MG63 (cell line): ENCODE measurements at regions not wholly inside any gene's neighbourhood (a gene's known extent, or its start where the extent isn't known, plus 50 kb on each side); places are given as distances from the start of the nearest gene placed in this dataset.
"Not testable (repeated sequence)": the region's sequence is repeated elsewhere in the genome, so short reads cannot be mapped to it uniquely, and the experiment has no call there.

Experiments
- DNase-seq: peaks from one replicate; pipeline ENCODE4 v3.0.0-alpha.2; 2020
- H3K27me3 ChIP-seq: fragments of 250-450 bp; sonication (Bioruptor Pico); 2 replicates; pipeline ENCODE4 v1.5.1; 2020; ENCODE audit warnings: mild to moderate bottlenecking, moderate library complexity
- H3K36me3 ChIP-seq: fragments of 250-450 bp; sonication (Bioruptor Pico); 2 replicates; pipeline ENCODE4 v1.5.1; 2020; ENCODE audit warnings: mild to moderate bottlenecking, moderate library complexity
- H3K4me3 ChIP-seq: fragments of 250-450 bp; sonication (Bioruptor Pico); 2 replicates; pipeline ENCODE4 v1.5.1; 2020; ENCODE audit warnings: mild to moderate bottlenecking, moderate library complexity
- H3K9me3 ChIP-seq: fragments of 250-450 bp; sonication (Bioruptor Pico); 2 replicates; pipeline ENCODE4 v1.5.1; 2020; ENCODE audit warnings: mild to moderate bottlenecking, moderate library complexity

DNA sequence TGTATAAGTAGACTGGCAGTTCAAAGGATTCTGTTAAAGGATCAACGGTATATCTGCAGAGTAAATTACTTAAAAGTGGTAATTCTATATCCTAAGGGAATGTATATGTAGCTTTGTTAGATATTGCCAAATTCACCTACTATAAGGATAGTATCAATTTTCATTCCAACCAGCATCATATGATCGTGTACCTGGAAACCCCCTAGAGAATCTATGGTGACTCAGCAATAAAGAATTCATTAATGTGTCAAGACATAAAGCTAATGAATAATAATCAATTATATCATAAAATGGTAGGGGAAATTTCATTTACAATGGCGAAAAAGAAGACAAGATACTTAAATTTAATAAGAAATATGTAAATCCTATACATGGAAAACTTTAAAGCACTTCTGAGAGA, 234.1 kb upstream of the ACTBL2 start:
- H3K9me3 ChIP-seq, result no peaks in the 10 kb centered on the region; the same call in 1 of the 2 replicates
- no peak overlapping the region for H3K4me3 ChIP-seq
- no peak for DNase-seq
- H3K36me3 ChIP-seq, result no peaks in the 10 kb centered on the region
- no peaks in the 10 kb centered on the region for H3K27me3 ChIP-seq

DNA sequence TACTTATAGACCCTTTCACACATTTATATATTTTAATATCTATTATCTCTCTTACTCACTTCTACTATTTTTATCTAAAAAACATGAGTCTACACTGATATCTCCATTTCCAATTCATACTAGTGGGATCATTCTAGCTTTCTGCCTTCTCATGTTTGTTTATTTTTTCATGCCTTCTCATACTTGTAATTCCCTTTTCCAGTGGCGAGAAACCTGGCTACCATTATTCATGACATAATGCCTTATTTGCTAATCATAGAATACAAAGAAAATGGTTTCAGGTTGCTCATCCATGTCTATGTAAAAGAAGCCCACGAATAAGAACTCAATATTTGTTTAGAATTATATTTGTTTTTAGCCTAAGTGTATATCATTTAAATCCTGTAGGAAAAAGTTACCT, 232.7 kb upstream of the ACTBL2 start:
- Histone ChIP-seq H3K4me3 (no peak overlapping the region), H3K36me3 (no peaks in the 10 kb centered on the region), H3K27me3 (no peaks in the 10 kb centered on the region), H3K9me3 (no peaks in the 10 kb centered on the region; the same call in 1 of the 2 replicates)
- no peak for DNase-seq

DNA sequence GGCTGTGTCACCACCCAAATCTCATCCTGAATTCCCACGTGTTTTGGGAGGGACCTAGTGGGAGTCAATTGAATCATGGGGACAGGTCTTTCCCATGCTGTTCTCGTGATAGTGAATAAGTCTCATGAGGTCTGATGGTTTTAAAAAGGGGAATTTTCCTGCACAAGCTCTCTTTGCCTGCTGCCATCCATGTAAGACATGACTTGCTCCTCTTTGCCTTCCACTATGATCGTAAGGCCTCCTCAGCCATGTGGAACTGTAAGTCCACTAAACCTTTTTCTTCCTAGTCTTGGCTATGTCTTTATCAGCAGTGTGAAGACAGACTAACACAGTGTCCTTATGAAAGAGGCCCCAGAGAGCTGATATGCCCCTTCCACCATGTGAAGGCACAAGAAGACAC, 230.9 kb upstream of the ACTBL2 start:
- H3K27me3 ChIP-seq, H3K36me3 ChIP-seq, DNase-seq, H3K4me3 ChIP-seq, H3K9me3 ChIP-seq: not testable (repeated sequence)

DNA sequence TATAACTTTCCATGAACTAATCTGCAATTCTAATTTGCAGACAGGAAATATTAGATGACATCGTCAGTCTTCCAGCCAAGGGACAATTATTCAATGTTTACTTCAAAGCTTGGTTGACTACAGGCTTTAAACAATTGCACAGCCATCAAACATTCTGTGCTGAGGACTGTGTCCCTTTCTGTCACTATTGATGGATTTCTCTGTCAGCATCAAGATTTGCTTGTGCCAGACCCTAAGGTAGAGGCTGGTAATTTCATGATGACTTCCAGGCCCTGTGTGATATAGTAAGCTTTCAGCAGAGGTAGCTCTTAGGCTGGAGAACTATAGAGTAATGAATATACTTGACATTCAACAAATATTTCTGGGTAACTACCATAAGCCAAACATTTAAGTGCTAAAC, 229.3 kb upstream of the ACTBL2 start:
- DNase-seq, result no peak
- Histone ChIP-seq H3K36me3 (no peaks in the 10 kb centered on the region), H3K9me3 (peaks cover 10% of the 10 kb centered on the region; the same call in 1 of the 2 replicates), H3K4me3 (no peak overlapping the region), H3K27me3 (no peaks in the 10 kb centered on the region)

DNA sequence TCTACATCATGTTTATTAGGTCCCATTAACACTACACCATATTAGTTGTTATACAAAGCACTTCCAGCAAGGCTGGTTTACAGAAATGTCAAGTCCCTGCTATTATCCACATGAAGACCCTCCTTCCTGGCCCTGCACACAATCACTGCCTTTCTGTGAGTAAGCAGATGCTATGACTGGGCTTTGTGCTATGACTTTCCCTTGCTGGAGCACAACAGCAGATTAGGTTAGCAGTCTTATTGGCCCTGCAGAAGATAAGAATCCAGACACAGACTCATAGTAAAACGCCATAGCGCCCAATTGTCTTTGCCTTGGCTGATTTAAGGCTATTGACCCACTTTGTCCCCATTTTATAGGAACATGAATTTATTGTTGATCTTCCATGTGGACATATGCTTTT, 228.9 kb upstream of the ACTBL2 start:
- no peak overlapping the region for H3K4me3 ChIP-seq
- no peaks in the 10 kb centered on the region for H3K36me3 ChIP-seq
- H3K27me3 ChIP-seq, result no peaks in the 10 kb centered on the region
- no peak for DNase-seq
- peaks cover 10% of the 10 kb centered on the region; the same call in 1 of the 2 replicates for H3K9me3 ChIP-seq

DNA sequence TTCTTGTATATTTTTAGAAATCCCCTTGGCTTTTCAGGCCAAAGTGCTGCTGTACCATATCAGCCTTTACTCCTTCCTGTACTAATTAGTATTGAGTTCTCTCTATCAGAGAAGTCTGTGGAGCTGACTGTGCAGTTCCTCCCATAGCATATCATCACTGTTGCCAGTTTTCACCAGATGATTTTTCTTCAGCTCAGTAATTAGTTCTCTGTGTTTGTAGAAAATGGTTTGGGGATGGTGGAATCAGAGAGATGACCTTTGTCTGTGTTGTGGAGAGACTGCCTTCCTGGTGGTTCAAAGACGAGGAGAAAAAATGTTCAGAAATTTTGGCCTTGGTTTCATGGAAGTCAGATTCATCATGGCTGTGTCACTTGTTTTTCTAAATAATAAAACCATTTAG, 227.5 kb upstream of the ACTBL2 start:
- Histone ChIP-seq H3K36me3 (no peaks in the 10 kb centered on the region), H3K4me3 (no peak overlapping the region), H3K27me3 (no peaks in the 10 kb centered on the region), H3K9me3 (peaks cover 10% of the 10 kb centered on the region; the same call in 1 of the 2 replicates)
- no peak for DNase-seq

DNA sequence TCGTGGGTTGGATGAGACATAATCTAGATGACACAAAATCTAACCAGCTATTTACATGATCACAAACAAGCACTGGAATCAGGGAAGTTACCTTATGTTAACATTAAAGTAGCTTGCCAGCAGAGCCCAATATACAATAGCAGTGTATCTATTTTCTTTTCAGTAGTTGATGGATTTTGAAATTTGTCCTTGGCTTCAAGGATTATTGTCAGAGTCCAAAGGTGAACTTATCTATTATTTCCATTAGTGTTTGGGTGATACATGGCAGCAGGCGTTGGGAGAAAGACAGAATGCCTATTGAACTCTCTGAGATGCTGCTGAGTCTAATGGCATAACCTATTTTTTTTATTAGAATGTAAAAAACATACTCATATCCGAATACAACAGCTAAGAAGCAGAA, 223.2 kb upstream of the ACTBL2 start:
- no peak for DNase-seq
- Histone ChIP-seq H3K4me3 (no peak overlapping the region), H3K9me3 (peaks cover 10% of the 10 kb centered on the region; the same call in 1 of the 2 replicates), H3K36me3 (no peaks in the 10 kb centered on the region), H3K27me3 (no peaks in the 10 kb centered on the region)

DNA sequence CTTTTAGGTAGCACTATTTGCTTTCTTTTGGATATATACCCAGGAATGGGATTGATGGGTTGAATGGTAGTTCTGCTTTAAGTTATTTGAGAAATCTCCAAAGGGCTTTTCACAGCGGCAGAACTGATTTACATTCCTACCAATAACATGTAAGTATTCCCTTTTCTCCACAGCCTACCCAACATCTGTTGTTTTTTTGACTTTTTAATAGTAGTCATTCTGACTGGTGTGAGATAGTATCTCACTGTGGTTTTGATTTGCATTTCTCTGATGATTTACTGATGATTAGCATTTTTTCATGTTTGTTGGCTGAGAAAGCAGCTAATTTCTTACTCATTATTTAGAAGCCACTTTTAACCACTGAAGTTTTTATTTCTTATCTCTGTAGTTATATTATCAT, 221.1 kb upstream of the ACTBL2 start:
- Histone ChIP-seq H3K36me3 (no peaks in the 10 kb centered on the region), H3K9me3 (peaks cover 4% of the 10 kb centered on the region; the same call in 1 of the 2 replicates), H3K4me3 (no peak overlapping the region), H3K27me3 (no peaks in the 10 kb centered on the region)
- DNase-seq, result no peak

DNA sequence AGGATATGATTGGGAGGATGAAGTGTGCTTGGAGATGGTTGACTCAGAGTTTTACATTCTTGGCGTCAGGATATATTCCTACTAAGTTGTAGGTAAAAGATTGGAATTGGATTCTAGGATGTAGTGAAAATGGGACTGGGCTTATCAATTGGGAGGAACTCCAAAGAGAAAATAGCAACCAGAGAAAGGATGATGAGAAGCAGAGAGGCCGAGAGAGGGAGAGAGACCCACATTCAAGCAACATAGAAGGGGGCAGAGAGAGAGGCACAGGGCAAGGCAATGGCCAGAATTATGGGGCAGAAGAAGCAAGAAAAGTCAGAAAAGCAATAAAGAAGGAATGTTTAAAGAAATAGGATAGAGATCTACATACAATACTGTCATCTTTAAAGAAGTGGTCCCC, 217.9 kb upstream of the ACTBL2 start:
- H3K27me3 ChIP-seq, result no peaks in the 10 kb centered on the region
- H3K4me3 ChIP-seq, result no peak overlapping the region
- DNase-seq, result no peak
- no peaks in the 10 kb centered on the region for H3K9me3 ChIP-seq
- H3K36me3 ChIP-seq, result no peaks in the 10 kb centered on the region

DNA sequence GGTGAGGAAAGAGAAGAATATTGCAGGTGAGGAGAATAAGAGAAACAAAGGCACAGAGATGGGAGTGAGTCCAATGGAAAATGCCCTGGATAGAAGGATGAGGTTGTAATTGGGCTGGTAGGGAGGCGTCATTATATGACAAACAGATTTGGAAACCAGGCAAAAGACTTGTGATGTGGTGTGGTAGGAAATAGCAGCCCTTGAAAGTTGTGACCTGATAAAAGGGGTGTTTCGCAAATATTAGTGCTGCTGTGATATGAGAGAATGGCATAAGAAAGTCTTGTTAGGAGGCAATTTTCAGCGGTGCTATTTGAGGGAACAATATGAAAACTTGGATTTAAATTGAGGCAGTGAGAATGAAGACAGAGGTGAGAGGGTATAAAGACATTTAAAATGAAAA, 217.5 kb upstream of the ACTBL2 start:
- no peaks in the 10 kb centered on the region for H3K36me3 ChIP-seq
- no peaks in the 10 kb centered on the region for H3K27me3 ChIP-seq
- no peak for DNase-seq
- H3K9me3 ChIP-seq, result no peaks in the 10 kb centered on the region
- H3K4me3 ChIP-seq, result no peak overlapping the region

DNA sequence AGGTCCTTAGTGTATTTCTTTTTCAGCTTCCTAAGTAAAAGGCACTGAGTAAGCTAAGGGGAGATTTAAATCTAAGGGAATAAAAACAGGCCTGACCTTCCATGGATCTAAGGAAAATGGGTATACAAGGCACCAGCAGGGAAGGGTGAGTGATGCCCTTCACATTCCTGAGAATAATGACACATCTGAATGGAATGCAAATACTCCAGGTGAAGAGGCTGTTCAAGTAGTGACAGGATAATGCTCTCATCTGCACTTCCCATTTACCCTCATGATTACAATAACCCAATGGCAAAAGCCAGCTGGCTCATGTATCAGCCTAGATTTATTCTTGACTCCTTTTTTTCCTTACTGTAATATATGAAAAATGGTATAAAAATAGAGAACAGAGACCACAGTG, 216.2 kb upstream of the ACTBL2 start:
- Histone ChIP-seq H3K27me3 (no peaks in the 10 kb centered on the region), H3K9me3 (no peaks in the 10 kb centered on the region), H3K36me3 (no peaks in the 10 kb centered on the region), H3K4me3 (no peak overlapping the region)
- DNase-seq, result peak; percentile 10

DNA sequence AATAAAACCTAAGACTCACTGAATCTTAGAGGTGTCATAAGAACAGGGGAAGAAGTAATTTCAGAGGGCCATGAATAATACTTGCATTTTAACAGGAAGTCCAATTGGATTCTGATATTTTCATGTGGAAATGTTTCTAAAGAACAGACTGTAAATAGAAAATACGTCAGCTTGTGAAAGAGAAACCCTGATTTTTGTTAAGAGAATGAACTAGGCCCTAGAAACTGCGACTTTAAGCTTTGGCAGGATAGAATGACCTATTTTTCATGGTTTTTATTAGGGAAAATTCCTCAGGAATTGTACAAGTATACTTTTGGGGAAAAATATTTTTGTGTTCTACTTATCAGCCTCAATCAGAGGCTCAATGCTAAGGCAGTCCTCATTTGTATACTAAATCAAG, 215.5 kb upstream of the ACTBL2 start:
- DNase-seq, result no peak
- Histone ChIP-seq H3K36me3 (no peaks in the 10 kb centered on the region), H3K4me3 (no peak overlapping the region), H3K9me3 (no peaks in the 10 kb centered on the region), H3K27me3 (no peaks in the 10 kb centered on the region)

DNA sequence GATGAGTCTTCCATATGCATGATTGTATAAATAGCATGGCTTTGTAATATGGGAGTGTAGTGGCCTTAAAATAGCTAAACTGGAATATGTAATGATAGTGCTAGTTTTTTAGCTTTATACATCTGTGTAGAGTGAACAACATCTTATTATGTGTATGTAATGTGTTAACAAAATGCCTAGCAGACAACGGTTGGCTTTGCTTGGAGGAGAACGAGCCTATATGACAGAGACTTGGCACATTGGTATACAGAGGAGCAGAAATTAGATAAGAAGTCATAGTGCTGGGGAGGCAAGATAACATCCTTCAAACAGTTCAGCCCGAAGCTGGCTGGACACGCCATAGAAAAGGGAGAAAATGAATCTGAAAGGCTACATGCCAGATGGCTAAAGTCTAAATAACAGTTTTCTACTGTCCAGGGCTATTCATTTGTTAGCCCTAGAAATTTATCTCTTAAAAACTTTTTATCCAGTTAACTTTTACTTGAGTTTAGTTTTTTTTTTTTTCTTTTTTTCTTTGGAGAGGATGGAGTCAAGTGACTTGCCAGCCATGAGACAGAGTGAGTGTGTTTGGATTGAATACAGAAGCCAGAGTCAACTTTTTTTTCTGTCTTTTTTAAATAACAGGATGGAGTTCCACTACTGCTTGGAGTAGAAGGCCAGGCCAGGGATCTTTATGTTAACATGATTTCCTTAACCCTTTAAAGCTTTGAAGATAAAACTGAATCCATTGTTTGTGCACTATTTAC, 214.4 kb upstream of the ACTBL2 start:
- DNase-seq, result no peak
- Histone ChIP-seq H3K36me3 (no peaks in the 10 kb centered on the region), H3K9me3 (no peaks in the 10 kb centered on the region), H3K4me3 (no peak overlapping the region), H3K27me3 (no peaks in the 10 kb centered on the region)

DNA sequence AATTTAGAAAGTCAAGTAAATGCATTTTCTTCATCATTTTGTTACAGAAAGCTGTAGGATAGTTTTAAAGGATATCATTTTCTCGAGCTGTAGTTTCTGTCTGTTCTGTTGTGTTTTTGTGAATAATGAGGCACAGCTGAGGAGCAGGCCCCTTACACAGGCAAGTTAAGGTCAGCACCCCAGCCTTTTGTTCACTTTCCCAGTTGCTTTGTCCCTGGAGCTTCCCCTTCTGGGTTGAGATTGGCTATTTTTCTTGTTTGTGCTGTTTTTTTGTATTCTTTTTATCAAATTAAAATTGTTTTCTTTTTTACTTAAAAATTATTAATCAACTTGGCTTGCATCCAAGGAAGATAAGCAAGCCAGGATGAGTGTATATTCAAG, 213.8 kb upstream of the ACTBL2 start:
- no peaks in the 10 kb centered on the region for H3K27me3 ChIP-seq
- no peak for DNase-seq
- H3K9me3 ChIP-seq, result no peaks in the 10 kb centered on the region
- H3K36me3 ChIP-seq, result no peaks in the 10 kb centered on the region
- H3K4me3 ChIP-seq, result no peak overlapping the region

DNA sequence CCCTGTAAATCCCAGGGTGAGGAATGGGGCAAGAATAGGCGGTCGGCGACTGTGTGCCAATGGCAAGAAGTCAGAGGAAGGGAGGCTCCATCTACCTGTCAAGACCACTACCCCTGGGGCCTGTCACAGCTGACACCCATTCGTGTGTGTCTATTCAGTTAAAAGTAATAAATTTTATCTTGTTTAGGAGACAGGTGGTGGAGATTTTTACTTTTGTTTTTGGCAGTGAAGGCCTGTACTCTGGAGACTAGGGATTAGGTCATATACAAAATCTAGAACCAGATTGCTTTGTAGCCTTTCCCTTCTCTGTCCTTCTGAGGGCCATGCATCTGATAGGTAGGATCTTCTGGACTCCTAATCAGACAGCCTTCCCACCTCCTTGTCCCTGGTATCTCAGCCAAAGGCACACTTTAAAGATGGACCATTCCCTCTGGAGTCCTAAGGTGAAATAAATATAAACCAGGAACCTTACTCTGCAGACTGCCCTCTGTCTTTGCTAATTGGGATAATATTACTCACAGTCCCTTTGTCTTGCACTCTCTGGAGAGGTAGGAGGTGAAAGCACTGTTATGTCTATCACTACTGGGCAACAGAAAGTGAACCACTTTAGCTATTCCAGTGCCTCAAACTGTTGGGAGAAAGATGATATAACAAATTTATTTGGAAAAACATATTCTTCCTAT, 213.2 kb upstream of the ACTBL2 start:
- DNase-seq, result no peak
- Histone ChIP-seq H3K36me3 (no peaks in the 10 kb centered on the region), H3K4me3 (no peak overlapping the region)

DNA sequence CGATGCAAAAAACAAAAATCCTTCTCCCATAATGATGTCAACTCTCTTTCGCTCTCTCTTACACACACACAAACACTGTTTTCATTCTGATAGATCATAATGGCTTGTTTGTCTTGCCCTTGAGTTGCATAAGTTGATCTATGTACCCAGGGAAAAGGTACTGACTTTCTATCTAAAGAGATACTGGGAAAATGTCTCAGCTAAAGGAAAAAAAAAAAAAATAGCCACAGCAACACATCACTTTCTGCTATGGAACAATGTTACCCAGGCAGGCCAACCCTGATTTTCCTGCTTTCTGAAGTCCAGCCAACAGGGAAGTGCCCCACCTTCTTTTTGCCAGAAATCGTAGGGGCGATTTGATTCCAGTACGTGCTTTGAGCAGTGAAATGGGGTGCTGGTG, 212.6 kb upstream of the ACTBL2 start:
- Histone ChIP-seq H3K27me3 (no peaks in the 10 kb centered on the region), H3K4me3 (no peak overlapping the region), H3K9me3 (no peaks in the 10 kb centered on the region), H3K36me3 (no peaks in the 10 kb centered on the region)
- DNase-seq, result no peak

More for the DNA sequence above, 213.2 kb upstream of the ACTBL2 start:
- Histone ChIP-seq H3K27me3 (no peaks in the 10 kb centered on the region), H3K9me3 (no peaks in the 10 kb centered on the region)

DNA sequence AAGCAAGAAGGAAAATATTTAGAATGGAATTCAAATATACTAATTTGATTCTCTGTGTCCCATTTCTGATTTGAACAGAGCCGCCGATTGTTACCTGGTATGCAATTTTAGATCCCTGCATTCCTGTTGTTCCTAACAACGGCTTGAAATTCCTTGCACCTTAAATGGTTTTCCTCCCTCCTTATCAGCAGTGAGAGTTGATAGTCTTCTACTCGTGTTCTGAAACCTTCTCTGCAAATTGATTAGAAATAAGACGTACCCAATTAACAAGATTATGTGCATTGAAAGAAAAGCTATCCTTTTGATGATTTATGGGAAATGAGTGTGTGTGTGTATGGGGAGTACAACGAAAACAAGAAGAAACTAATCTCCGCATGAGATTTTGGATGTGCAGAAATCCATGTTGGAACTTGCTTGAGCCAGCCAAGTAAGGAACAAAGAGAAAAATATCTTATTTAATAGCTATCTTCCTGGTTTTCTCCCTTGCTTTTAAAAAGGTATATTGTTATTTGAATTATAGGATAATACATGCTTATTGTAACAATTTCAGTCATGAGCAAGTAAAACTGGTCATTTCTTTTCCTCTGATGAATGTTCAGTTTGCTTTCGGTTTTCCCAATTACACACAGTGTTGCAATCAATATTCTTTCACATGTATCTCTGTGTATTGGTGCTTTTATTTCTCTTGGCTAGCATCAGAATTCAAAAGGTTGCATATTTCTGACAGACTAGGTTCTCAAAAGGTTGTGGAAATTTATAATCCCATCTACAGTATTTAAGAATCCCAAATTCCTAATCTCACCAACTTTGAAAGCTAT, 211.1 kb upstream of the ACTBL2 start:
- Histone ChIP-seq H3K9me3 (no peaks in the 10 kb centered on the region), H3K36me3 (no peaks in the 10 kb centered on the region), H3K4me3 (no peak overlapping the region), H3K27me3 (no peaks in the 10 kb centered on the region)
- DNase-seq, result no peak
